ENCODE measurements at regions not wholly inside any gene's neighbourhood (a gene's known extent, or its start where the extent isn't known, plus 50 kb on each side); places are given as distances from the start of the nearest gene placed in this dataset.

DNA sequence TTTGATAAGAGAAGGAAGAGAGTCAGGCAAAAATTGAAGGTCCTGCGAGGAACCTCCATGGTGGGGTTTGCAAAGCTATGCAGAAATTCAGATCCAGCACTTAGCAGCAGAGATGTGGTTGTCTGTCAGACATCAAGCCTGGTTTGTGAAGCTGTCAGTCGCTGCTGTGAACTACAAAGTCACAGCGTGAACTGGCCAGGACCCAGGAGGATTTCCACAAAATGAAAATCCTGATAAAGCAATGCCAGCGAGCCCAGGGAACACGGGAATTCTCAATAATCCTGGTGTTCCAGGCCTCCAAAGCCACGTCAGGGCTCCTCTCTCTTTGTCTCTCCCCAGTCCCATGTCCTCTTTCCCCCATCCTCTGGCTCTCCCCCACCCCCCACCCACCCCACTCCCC lies 296.9 kb upstream of the GADL1 start:
- TF ChIP-seq, protein P1, sequence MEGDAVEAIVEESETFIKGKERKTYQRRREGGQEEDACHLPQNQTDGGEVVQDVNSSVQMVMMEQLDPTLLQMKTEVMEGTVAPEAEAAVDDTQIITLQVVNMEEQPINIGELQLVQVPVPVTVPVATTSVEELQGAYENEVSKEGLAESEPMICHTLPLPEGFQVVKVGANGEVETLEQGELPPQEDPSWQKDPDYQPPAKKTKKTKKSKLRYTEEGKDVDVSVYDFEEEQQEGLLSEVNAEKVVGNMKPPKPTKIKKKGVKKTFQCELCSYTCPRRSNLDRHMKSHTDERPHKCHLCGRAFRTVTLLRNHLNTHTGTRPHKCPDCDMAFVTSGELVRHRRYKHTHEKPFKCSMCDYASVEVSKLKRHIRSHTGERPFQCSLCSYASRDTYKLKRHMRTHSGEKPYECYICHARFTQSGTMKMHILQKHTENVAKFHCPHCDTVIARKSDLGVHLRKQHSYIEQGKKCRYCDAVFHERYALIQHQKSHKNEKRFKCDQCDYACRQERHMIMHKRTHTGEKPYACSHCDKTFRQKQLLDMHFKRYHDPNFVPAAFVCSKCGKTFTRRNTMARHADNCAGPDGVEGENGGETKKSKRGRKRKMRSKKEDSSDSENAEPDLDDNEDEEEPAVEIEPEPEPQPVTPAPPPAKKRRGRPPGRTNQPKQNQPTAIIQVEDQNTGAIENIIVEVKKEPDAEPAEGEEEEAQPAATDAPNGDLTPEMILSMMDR (IDR thresholded peaks at IDR 0.05), result no peak
- TF ChIP-seq POLR2A (IDR thresholded peaks at IDR 0.05), result no peak
- TF ChIP-seq POLR2AphosphoS5 (IDR thresholded peaks at IDR 0.05), result no peak
- intact Hi-C loops (cut with DNase I), result no loop called here
- H3K36me3 ChIP-seq, result no peaks in the 10 kb centered on the region
- WGBS, result 92% methylated on average over 6 of the region's 6 CpGs
- no peak overlapping the region for H3K27ac ChIP-seq
- no peak overlapping the region for H3K4me3 ChIP-seq
- H3K27me3 ChIP-seq (replicated peaks; ENCODE audit: insufficient read depth), result no peaks in the 10 kb centered on the region
- no peak for DNase-seq (ENCODE audit: low spot score)
- no peaks in the 10 kb centered on the region for H3K4me1 ChIP-seq (replicated peaks)
- no peaks in the 10 kb centered on the region for H3K9me3 ChIP-seq

GRCh38 chr3:31193429-31193828 lies 299.0 kb upstream of the GADL1 start:
- WGBS, result 95% methylated on average over 2 of the region's 2 CpGs
- no peak for DNase-seq (ENCODE audit: low spot score)
- no peaks in the 10 kb centered on the region for H3K9me3 ChIP-seq

DNA sequence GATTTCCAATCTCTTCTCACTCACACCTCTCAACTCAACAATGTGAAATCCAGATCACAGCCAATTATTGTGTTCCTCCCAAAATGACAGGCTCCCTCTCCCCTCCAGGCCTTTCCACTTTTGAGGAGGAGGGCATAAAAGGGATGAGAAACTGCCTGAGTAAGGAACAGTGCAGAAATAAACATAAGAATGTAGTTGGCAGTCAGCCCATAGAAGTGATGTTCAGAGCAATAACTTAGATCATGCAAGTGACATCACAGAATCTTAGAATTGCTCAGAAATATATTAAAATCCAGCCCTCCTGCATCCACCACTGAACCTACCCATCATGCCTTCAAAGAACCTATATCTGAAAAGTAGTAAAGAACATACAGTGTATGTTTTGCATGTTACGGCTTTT lies 299.4 kb upstream of the GADL1 start:
- DNase-seq (ENCODE audit: low spot score), result no peak
- WGBS, result 100% methylated on average over 1 of the region's 1 CpG
- Histone ChIP-seq H3K4me3 (no peak overlapping the region), H3K27ac (no peak overlapping the region), H3K36me3 (no peaks in the 10 kb centered on the region), H3K9me3 (no peaks in the 10 kb centered on the region), H3K4me1 (replicated peaks) (no peaks in the 10 kb centered on the region), H3K27me3 (replicated peaks; ENCODE audit: insufficient read depth) (no peaks in the 10 kb centered on the region)
- TF ChIP-seq POLR2A (IDR thresholded peaks at IDR 0.05) (no peak), POLR2AphosphoS5 (IDR thresholded peaks at IDR 0.05) (no peak)
- TF ChIP-seq, protein P1 (IDR thresholded peaks at IDR 0.05), result no peak
- intact Hi-C loops (cut with DNase I), result no loop called here

More at GRCh38 chr3:31193429-31193828, 299.0 kb upstream of the GADL1 start:
- Histone ChIP-seq H3K36me3 (no peaks in the 10 kb centered on the region), H3K4me1 (replicated peaks) (no peaks in the 10 kb centered on the region), H3K27ac (no peak overlapping the region), H3K27me3 (replicated peaks; ENCODE audit: insufficient read depth) (no peaks in the 10 kb centered on the region), H3K4me3 (no peak overlapping the region)
- intact Hi-C loops (cut with DNase I), result no loop called here
- TF ChIP-seq POLR2AphosphoS5 (IDR thresholded peaks at IDR 0.05) (no peak), POLR2A (IDR thresholded peaks at IDR 0.05) (no peak)
- TF ChIP-seq, protein P1 (IDR thresholded peaks at IDR 0.05), result no peak

- H3K9me3 ChIP-seq, result no peaks in the 10 kb centered on the region
- no peak overlapping the region for H3K4me3 ChIP-seq
- DNase-seq (ENCODE audit: low spot score), result no peak
- H3K27me3 ChIP-seq (replicated peaks; ENCODE audit: insufficient read depth), result no peaks in the 10 kb centered on the region
- intact Hi-C loops (cut with DNase I), result no loop called here
- no peaks in the 10 kb centered on the region for H3K36me3 ChIP-seq
- TF ChIP-seq POLR2AphosphoS5 (IDR thresholded peaks at IDR 0.05) (no peak), POLR2A (IDR thresholded peaks at IDR 0.05) (no peak)
- TF ChIP-seq, protein P1 (IDR thresholded peaks at IDR 0.05), result no peak
- H3K27ac ChIP-seq, result peak overlapping the region in 1 of 2 donors; percentile 29
- H3K4me1 ChIP-seq (replicated peaks), result no peaks in the 10 kb centered on the region
Measured at GRCh38 chr3:31196261-31196660, 301.8 kb upstream of the GADL1 start.

DNA sequence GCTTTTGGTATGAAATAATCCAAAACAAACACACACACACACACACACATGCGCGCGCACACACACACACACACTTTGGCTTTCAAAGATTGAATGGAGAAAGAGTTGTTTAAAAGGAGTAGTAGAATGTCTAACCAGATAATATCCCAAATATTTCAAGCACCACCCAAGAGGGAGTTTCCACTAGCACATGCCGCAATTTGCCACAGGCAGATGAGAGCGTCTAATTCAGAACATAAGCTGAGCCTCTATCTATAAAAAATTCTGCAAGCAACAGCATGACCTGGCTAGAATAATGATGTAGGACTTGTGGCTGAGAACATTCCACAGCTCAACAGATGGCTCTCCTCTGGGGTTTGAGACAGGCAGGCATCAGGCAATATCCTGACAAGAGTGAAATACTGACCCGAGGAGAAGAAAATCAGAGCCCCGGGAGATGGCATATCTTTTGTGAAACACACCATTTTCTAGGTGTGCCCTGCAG lies 302.5 kb upstream of the GADL1 start:
- intact Hi-C loops (cut with DNase I), result no loop called here
- DNase-seq (ENCODE audit: low spot score), result peak; percentile 57
- peak; percentile 45 for TF ChIP-seq POLR2AphosphoS5 (IDR thresholded peaks at IDR 0.05)
- TF ChIP-seq, protein P1 (IDR thresholded peaks at IDR 0.05), result no peak
- no peak for TF ChIP-seq POLR2A (IDR thresholded peaks at IDR 0.05)
- H3K9me3 ChIP-seq, result no peaks in the 10 kb centered on the region
- H3K4me3 ChIP-seq, result no peak overlapping the region
- no peak overlapping the region for H3K27ac ChIP-seq
- 28% methylated on average over 7 of the region's 7 CpGs for WGBS
- no peaks in the 10 kb centered on the region for H3K27me3 ChIP-seq (replicated peaks; ENCODE audit: insufficient read depth)
- H3K36me3 ChIP-seq, result no peaks in the 10 kb centered on the region
- H3K4me1 ChIP-seq (replicated peaks), result no peaks in the 10 kb centered on the region

All from prostate gland (tissue), 2 donors.